DND-41 (cell line): ENCODE measurements at regions not wholly inside any gene's neighbourhood (a gene's known extent, or its start where the extent isn't known, plus 50 kb on each side); places are given as distances from the start of the nearest gene placed in this dataset.

Source experiments
- EZH2 ChIP-seq: IDR thresholded peaks from 3 replicates; pipeline ENCODE4 v1.6.1; 2012; ENCODE audit warnings: borderline replicate concordance, low read depth, mild to moderate bottlenecking, moderate library complexity, low read length, inconsistent platforms; ENCODE audit not compliant: severe bottlenecking
- TF ChIP-seq, protein P1 (sequence below): IDR thresholded peaks from 2 replicates; pipeline ENCODE4 v1.5.1; 2012; ENCODE audit warnings: borderline replicate concordance, low read length, moderate library complexity, mild to moderate bottlenecking; ENCODE audit not compliant: poor library complexity, severe bottlenecking; ENCODE audit errors: extremely low read depth

DNA sequence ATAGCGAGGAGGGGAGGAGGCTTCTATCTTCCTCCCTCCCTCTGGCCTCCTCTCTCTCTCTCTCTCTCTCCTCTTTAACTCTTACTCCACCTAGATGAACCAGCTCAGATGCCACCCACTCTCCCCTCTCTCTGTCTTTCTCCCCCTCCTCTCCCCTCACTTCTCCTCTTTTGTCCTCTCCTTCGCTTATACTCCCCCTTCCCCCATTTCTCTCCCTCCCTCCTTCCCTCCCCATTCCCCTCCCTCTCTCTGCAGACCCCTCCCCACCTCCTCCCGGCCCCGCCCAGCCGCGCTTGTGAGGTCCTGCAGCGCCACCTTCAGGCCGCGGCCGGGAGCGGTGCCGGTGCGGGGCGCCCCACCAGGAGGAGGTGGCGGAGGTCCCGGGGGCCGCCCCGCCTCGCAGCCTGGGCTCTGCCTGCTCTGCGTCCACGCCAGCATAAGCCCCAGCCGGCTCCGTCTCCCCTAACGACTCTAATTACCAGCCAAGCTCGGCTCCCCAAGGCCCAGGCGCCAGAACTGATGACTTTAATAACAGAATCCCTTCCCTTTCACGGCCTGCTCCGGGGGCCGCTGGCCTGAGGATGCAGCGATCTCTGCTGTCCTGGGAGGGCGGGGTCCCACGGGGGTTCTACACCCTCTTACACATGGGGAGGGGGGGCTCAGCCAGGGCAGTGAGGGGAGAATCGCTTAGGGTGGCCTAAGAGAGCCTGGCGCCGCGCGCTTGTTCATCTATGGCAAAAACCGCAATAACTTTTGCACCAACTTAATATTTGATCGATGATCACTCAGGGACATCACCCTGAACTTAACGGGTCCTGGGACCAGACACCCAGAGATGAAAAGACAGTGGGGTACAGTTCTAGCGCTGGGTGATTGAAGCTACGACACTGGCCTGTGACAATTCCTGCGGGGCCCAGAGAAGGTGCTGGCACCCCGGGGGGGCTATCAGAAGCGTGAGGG lies 637.3 kb downstream of the MATN1 start:
- TF ChIP-seq, protein P1, sequence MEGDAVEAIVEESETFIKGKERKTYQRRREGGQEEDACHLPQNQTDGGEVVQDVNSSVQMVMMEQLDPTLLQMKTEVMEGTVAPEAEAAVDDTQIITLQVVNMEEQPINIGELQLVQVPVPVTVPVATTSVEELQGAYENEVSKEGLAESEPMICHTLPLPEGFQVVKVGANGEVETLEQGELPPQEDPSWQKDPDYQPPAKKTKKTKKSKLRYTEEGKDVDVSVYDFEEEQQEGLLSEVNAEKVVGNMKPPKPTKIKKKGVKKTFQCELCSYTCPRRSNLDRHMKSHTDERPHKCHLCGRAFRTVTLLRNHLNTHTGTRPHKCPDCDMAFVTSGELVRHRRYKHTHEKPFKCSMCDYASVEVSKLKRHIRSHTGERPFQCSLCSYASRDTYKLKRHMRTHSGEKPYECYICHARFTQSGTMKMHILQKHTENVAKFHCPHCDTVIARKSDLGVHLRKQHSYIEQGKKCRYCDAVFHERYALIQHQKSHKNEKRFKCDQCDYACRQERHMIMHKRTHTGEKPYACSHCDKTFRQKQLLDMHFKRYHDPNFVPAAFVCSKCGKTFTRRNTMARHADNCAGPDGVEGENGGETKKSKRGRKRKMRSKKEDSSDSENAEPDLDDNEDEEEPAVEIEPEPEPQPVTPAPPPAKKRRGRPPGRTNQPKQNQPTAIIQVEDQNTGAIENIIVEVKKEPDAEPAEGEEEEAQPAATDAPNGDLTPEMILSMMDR, result peak; percentile 44
- TF ChIP-seq EZH2, result no peak
